NCI-H2227 treated with DMSO at 0.1 percent for 48 hours (cell line): ENCODE measurements at regions not wholly inside any gene's neighbourhood (a gene's known extent, or its start where the extent isn't known, plus 50 kb on each side); places are given as distances from the start of the nearest gene placed in this dataset.
"Not testable (repeated sequence)": the region's sequence is repeated elsewhere in the genome, so short reads cannot be mapped to it uniquely, and the experiment has no call there.

Source experiments
- DNase-seq: peaks from one replicate; lab custom pipeline; 2025; lab: John Stamatoyannopoulos, UW

DNA sequence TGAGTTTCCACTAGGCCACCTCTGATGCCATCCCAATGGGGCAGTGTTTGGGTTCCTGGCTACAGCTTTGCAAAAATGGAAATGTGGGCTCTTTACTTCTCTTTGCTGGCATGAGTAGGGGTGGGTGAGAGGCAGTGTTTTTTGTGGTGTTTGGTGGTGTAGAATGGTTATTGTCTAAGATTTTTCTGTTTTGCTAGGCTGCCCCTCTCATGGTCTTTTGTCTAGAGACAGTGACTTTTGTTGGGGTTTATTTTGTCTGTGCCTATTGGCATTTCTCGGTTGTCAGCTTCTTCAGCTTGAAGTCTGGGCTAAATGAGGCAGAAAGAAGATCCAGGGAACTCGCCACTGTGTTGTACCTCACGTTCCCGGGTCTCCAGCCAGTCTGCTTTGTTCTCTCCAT lies 112.1 kb downstream of the CENPF start:
- no peak for DNase-seq

DNA sequence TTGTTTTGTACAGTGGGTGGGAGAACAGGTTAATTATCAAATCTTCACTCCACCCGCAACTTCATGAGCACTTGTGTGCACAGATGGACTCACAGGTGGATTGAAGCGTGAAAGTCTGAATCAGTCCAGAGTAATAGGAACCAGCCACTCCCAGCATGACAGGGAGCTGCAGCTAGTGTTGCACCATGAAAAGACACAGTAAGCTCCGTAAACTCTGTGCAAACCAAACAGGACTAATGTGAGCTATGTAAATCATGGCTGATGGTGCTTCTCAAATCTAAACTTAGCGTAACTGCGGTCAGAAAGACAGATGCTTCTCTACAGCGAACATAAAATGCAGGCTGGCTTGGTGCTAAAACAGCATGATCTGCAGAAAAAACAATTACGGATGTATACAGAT lies 114.4 kb downstream of the CENPF start:
- DNase-seq: no peak

DNA sequence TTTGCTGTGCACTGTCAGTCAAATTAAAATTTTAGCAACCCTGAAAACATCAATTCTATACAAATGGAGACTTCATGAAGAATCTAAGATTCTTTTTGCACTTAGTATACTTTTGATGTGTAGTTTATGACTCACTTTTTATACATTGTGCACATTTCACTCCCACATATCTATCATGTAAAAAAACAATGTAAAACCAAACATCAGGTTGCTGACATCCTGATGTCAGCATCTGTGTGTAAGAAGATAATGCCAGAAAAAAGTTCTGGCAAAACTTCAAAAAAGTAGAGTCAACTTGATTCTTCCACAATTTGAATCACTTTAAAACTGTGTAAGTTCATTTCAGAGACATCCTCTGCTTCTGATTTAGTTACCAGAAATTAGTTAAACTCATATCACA lies 115.7 kb downstream of the CENPF start:
- no peak for DNase-seq

DNA sequence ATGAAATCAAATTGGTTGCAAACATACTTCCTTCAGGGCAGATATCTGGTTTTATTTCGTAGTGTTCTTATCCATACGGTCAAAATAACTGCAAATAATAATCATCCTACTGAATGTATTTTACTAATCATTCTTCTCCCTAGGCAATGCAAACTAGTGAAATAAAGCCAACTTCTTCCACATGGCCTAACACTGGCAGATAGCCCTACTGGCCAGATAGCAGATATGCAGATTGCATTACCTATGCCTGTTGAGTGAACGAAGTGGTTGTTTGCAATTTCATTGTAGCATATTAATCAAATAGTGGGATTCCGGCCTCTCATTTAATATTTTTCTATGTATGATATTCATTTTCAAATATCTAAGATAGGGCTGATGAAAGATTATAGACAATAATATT lies 116.2 kb downstream of the CENPF start:
- no peak for DNase-seq

DNA sequence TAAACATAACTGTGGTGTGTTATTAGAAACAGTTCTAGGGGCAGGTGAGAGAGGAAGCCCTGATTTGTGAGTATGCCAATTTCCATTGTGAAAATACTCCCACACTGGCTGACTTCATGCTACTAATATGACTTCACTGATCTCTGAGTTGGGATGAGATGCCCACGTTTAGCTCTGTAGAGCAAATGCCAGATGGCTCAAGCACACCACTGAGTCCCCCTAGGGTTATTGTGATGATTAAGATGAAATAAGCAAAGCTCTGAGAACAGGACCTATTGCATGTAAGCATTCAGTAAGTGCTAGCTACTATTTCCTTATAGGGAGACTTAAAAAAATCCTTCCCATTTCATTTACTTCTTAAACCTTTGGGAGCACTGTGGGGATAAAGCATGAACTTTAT lies 117.6 kb downstream of the CENPF start:
- DNase-seq: no peak

DNA sequence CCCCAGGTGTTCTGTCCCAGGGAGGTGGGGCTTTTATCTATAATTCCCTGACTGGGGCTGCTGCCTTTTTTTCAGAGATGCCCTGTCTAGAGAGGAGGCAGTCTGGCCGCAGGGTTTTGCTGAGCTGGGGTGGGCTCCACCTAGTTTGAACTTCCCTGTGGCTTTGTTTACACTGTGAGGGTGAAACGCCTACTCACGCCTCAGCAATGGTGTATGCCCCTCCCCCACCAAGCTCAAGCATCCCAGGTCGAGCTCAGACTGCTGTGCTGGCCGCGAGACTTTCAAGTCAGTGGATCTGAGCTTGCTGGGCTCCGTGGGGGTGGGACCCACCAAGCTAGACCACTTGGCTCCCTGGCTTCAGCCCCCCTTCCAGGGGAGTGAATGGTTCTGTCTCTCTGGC lies 124.3 kb downstream of the CENPF start:
- no peak for DNase-seq

DNA sequence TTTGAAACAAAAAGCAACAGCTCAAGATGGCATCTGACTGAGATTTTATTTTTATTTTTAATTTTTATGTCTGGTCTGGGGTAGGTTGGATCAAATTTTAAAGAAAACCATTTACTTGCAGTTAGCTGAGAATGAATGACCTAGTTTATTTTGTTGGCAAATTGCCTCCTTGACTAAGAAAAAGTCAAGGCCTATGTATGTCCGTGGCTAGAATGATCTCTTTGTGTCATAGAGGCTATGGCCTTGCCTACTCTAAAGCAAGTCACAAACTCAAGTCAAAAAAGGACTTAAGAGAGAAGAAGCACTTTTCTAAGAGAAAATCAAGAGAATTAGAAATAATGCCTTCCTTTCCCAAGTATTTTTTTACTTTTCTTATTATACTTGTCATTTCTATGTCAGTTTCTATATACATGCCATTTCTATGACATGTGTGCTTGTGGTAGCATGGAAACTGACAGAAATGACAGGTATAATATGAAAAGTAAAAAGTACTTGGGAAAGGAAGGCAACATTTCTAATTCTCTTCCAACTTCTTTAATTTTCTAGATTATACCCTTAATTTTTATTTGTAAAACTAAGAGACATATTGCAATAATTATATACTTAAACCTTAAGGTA lies 136.7 kb downstream of the CENPF start:
- no peak for DNase-seq

DNA sequence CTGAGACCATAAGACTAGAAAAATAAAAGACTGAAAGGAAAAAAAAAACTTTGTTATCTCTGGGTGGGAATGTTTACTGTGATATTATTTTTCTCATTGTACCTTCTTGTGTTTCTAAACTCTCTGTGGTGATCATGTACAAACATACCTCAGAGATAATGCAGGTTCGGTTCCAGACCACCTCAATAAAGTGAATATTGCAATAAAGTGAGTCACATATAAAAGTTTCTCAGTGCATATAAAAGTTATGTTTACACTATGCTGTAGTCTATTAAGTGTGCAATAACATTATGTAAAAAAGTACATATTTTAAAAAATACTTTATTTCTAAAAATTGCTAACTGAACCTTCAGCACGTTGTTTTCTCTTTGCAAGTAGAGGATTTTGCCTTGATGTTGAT lies 137.5 kb downstream of the CENPF start:
- DNase-seq: no peak

DNA sequence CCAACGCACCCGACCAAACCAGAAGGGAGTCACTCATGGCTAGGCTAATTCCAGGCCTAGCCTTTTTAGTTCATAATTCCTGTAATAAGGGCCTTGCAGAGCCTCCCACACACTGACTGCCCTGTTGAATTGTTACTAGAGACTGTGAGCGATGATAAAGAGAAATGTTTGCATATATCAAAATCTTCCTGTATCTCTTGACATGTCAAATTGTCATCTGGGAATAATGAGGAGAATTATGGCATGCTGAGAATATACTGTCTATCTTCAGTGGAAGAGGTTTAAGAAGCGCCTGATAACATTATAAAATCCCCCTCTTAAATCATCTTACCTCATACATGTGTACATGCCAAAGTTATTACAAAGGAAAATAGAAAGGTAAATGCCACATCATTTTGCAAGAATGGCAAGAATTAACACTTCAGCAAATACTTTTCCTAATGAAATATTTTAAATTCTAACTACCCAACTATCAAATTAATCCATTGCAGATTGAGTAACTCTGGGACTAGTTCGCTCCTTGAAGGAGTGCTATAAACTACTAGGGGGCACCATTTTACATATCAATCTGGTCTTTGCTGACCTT lies 144.1 kb downstream of the CENPF start:
- DNase-seq: no peak

DNA sequence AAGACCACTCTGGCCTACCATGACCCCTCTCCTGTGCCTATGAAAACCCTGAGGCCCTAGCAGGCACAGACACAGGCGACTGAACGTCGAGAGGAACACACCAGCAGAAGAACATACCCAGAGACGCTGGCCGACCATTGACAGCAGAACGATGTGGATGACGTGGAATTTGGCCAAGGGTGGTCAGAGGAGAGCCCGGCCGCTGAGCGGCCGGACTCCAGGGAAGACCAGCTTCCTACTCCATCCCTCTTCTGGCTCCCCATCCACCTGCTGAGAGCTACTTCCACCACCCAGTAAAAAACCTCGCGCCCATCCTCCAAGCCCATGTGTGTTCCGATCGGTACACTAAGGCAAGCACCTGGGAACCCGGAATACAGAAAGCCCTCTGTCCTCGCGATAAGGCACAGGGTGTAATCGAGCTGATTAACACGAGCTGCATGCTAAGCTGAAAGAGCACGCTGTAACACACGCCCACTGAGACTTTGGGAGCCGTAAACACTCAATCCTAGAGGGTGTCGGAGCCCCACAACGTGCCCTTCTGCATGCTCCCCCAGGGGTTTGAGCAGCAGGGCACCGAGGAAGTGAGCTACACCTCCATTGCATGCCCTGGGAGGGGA lies 150.3 kb downstream of the CENPF start:
- DNase-seq: no peak

DNA sequence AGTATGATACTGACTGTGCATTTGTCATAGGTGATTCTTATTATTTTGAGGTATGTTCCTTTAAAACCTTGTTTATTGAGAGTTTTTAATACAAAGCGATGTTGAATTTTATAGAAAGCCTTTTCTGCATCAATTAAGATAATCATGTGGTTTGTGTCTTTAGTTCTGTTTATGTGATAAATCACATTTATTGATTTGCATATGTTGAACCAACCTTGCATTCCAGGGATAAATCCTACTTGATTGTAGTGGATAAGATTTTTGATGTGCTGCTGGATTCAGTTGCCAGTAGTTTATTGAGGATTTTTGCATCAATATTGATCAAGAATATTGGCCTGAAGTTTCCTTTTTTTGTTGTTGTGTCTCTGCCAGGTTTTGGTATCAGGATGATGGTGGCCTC lies 158.0 kb downstream of the CENPF start:
- DNase-seq: no peak

DNA sequence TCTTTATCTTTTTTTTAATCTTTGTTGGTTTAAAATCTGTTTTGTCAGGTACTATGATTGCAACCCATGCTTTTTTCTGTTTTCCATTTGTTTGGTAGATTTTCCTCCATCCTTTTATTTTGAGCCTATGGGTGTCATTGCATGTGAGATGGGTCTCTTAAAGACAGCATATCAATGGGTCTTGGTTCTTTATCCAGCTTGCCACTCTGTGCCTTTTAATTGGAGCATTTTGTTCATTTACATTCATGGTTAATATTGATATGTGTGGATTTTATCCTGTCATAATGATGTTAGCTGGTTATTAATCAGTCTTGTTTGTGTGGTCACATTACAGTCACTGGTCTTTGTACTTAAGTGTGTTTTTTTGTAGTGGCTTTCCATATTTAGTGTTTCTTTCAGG lies 159.9 kb downstream of the CENPF start:
- no peak for DNase-seq

DNA sequence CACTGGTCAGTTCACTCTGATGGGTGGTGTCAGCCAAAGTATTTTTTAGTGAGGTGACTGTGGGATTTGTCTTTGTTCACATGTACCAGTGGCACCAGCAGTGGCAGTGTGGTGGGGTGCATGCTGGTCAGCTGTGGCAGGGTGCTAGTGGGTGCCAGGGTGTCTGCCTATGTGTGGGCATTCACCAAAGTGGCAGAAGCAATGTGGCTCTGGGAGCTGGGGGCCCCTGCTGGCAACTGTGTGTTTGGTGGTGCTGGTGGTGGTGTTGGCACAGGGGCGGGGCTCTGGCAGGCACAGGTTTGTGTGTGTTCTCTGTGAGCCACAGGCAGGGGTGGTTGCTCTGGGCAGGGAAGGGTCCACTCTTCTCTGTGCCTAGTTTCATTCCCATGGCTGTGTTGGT lies 161.5 kb downstream of the CENPF start:
- DNase-seq: no peak

DNA sequence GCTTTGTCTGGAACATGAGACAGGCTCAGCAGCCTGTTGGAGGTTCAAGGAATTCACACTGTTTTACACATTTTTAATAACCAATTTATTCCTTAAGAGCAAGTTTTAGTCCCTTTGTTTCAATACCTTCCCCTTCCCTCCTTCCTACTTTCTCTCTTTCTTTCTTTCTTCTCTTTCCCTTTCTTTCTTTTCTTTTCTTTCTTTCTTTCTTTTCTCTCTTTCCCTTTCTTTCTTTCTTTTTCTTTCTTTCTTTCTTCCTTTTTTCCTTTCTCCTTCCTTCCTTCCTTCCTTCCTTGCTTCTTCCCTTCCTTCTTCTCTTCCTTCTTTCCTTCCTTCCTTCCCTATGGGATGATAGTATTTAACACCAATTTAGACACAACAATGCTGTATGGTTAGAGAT lies 164.2 kb downstream of the CENPF start:
- DNase-seq: no peak

DNA sequence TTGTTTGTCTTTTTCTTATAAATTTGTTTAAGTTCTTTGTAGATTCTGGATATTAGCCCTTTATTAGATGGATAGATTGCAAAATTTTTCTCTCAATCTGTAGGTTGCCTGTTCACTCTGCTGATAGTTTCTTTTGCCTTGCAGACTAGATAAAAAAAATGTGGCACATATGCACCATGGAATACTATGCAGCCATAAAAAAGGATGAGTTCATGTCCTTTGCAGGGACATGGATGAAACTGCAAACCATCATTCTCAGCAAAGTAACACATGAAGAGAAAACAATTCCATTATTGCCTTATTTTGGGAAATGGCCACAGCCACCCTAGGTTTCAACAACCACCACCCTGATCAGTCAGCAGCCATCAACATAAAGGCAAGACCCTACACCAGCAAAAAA lies 166.7 kb downstream of the CENPF start:
- DNase-seq: not testable (repeated sequence)

DNA sequence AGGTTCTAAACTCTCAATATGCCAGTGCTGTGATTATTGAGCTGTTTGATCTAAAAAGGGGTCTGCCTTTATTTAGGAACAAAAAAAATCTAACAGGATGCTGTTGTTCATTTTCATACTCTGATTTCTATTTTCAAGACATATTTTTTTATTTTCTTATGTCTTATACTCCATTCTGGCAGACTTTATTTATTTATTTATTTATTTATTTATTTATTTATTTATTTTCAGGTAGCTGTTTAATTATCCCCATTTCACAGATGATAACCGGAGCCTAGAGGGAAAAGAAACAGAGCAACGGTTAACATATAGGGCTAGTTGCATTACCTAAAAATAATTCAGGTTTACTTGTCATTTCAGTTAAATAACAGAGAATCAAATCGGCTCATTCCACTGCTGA lies 174.4 kb downstream of the CENPF start:
- DNase-seq: no peak

DNA sequence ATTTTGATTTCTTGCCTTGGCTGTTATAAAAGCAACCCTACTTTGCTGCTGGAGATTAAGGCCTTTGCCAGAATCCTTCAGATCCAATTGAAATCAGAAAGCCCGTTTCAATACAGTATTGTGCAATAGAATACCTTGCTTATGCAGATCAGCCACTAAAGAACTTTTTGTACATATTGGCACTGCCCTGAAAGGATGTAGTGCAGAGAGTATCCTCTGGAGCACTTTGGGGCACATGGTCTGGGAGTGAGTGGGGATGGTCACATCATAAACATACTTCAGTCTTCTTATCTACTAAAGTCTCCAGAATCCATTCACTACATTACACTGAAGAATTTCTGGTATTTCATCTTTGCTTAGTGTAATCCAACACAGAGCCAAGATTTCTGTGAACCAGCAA lies 189.0 kb downstream of the CENPF start:
- DNase-seq: no peak

DNA sequence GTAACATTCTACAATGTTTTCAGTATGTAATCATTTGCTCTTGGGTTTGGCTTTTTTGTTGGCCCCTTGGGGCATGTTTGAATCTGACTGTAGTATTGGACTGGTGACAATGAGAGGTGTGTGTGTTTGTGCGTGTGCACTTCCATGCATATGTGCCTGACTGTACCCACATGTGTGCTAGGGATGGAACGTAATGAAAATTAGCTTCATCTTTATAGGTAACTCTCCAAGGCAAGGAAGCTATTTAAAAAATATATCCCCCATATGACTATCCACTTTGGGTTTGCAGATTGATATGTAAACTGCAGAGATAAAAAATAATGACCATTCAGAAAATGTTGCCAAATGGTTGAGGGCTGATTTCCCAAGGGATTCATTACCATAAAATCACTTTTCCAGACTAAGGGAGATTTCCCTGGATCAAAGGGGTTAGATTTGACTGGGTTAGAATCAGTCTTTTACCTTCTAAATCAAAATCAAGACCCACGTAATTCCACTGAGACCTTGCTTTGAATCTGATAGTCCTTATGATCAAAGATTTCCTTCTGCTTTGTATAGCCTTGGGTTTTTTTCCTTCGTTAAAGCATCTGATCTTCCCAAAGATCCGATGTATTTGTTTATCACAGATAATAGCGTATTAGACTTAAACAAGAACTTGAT lies 189.7 kb downstream of the CENPF start:
- DNase-seq: no peak

DNA sequence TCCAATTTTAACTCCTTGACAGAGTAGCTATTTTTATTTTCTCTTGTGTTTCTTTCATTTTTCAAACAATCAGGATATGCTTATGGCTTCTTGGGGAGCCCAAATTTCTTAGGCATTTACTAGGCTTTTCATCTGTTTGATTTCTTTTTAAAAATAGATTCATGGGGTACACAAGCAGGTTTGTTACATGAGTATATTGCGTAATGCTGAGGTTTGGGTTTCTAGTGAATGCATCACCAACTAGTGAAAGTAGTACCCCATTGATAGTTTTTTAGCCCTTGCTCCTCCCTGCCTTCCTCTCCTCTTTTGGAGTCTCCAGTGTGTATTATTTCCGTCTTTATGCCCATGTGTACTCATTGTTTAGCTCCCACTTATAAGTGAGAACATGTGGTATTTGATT lies 190.7 kb downstream of the CENPF start:
- DNase-seq: no peak

DNA sequence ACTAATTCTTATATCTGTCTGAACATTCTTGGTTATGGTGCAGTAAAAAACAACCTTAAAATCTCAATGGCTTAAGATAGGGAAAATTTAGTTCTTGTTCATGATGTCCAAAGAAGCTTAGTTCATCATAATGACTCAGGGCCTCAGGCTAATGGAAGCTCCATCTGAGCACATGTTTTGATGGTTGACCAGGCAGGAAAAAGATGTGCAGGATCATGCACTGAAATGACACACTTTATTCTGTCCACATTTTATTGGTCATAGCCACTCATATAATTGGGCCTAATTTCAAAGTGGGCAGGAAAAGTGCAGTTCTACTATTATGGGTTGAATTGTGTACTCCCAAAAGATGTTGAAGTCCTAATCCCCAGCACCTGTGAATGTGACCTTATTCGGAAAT lies 198.2 kb downstream of the CENPF start:
- DNase-seq: no peak

DNA sequence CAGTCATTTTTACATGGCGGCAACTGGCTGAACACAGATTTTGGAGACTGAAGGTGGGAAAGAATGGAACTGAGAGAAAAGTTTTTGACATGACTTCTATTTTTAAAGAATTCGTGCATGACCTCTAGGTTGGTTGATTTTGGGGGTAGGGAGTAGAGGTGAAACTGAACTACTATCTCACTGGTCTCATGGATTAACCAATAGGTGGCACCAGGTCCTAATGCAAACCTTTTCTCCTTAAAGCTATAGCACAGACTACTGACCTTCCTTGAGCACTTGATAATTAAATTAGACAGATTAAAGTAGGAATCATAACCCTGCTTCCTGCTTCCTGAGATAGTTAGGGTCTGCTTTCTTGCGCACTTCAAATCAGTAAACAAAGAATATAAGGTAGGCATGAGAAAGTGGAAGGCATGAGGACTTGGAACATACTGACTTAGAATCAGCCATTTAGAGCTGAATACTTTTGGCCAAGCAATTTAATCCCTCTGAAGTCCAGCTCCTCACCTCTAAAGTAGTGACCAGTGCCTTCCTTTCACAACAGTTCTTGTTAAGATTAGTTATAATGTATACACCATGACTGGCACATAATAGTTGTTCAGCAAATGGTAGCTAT lies 206.0 kb downstream of the CENPF start:
- DNase-seq: no peak

DNA sequence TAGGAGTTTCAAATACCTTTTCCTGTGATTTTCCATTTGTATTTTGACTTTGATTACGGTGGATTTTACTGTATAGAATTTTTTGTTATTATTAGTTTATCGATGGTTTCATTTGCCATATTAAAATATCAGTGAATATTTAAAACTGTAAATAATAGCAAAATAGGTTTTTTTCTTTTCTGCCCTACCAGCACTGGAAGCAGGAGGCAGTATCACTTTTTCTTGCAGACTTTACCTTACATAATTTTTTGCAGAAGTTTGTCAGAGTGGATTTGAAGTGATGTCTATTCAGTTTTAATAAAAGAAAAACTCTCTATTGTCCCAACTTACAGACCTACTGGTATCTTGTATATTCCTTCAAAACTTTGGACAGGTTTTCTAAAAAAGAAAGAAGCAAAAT lies 213.6 kb downstream of the CENPF start:
- DNase-seq: no peak
